A673 (cell line): ENCODE measurements at regions not wholly inside any gene's neighbourhood (a gene's known extent, or its start where the extent isn't known, plus 50 kb on each side); places are given as distances from the start of the nearest gene placed in this dataset.

Experiments
- CTCF ChIP-seq: fragments of 300-800, 200-600 bp; sonication (generic); conservative IDR thresholded peaks from 2 replicates; pipeline ENCODE4 v1.5.1; 2017; ENCODE audit warnings: low read depth, mild to moderate bottlenecking, antibody characterized with exemption, low read length, moderate library complexity, mixed read lengths
- EZH2 ChIP-seq: fragments of 200-600 bp; sonication (generic); IDR thresholded peaks from 2 replicates; pipeline ENCODE4 v1.6.1; 2017; ENCODE audit warnings: borderline replicate concordance, low read depth, mild to moderate bottlenecking, mixed read lengths, antibody characterized with exemption, low read length; ENCODE audit not compliant: poor library complexity, severe bottlenecking

DNA sequence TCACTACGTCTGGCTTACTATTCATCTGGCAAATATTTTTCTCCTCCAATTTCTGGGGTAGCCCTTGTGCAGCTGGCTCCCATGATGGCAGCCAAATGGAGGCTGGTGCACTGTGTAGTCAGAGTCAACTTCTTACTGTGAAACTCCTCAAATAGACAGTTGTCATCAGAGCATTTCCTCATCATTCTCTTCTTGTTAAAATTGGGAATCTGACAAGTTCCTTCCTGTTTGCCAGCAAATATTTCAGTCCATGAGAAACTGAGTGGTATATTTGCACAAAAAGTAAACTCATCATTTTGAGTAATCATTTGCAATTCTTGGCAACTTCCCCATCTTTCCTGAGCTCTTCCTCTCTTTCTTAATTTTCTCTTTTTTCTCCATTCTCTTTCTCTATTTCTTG is 394.9 kb upstream of the RGS17 start:
- no peak for TF ChIP-seq CTCF
- TF ChIP-seq EZH2: no peak
